Ascending aorta (tissue), 2 donors: ENCODE measurements at regions not wholly inside any gene's neighbourhood (a gene's known extent, or its start where the extent isn't known, plus 50 kb on each side); places are given as distances from the start of the nearest gene placed in this dataset.

Experiments used
- DNase-seq, 2 donors: peaks; one replicate each; pipeline ENCODE4 v3.0.0-alpha.2; 2019; ENCODE audit warnings: low spot score in 2 of 2
- H3K27ac ChIP-seq, 2 donors: fragments of 200-600 bp; sonication (generic); one replicate each; pipeline ENCODE4 v1.5.1; 2016 to 2017; ENCODE audit warnings: mild to moderate bottlenecking in 1 of 2
- H3K27me3 ChIP-seq: fragments of 200-600 bp; sonication (generic); one replicate; pipeline ENCODE4 v1.5.1; 2017
- H3K36me3 ChIP-seq, 2 donors: fragments of 200-600 bp; sonication (generic); one replicate each; pipeline ENCODE4 v1.5.1; 2016
- H3K4me1 ChIP-seq, 2 donors: fragments of 200-600 bp; sonication (generic); one replicate each; pipeline ENCODE4 v1.5.1; 2016 to 2017; ENCODE audit warnings: mild to moderate bottlenecking in 1 of 2
- H3K4me3 ChIP-seq, 2 donors: fragments of 200-600 bp; sonication (generic); one replicate each; pipeline ENCODE4 v1.5.1; 2016 to 2017; ENCODE audit warnings: mild to moderate bottlenecking in 1 of 2
- H3K9me3 ChIP-seq, 2 donors: fragments of 200-600 bp; sonication (generic); one replicate each; pipeline ENCODE4 v1.5.1; 2016
- CTCF ChIP-seq, 3 experiments: fragments of 200-600 bp in 2 of 3; fragments of 450-650 bp in 1 of 3; sonication (generic) in 2 of 3; IDR thresholded peaks; one replicate each; pipeline ENCODE4 v1.5.1; 2016 to 2019; ENCODE audit warnings: antibody characterized with exemption in 3 of 3, mild to moderate bottlenecking in 1 of 3, moderate library complexity in 1 of 3
- intact Hi-C: fragments of 100-400 bp; cut with DNase I; formaldehyde crosslinking; loops from one replicate; pipeline ENCODE4 v1.15.1; 2023

- Histone ChIP-seq H3K9me3 (peaks cover 17 to 19% of the 10 kb centered on the region in 2 donors), H3K36me3 (no peaks in the 10 kb centered on the region), H3K27ac (no peak overlapping the region), H3K4me3 (no peak overlapping the region), H3K27me3 (no peaks in the 10 kb centered on the region), H3K4me1 (no peaks in the 10 kb centered on the region)
- intact Hi-C loops, result no loop called here
- DNase-seq, result no peak
- TF ChIP-seq CTCF (IDR thresholded peaks at IDR 0.05), result no peak
Measured at GRCh38 chr2:184530239-184530638, 68.1 kb upstream of the ZNF804A start.

GRCh38 chr2:184530959-184531358, 67.4 kb upstream of the ZNF804A start:
- Histone ChIP-seq H3K9me3 (peaks cover 17 to 19% of the 10 kb centered on the region in 2 donors), H3K4me1 (no peaks in the 10 kb centered on the region), H3K36me3 (no peaks in the 10 kb centered on the region), H3K27me3 (no peaks in the 10 kb centered on the region), H3K27ac (no peak overlapping the region), H3K4me3 (no peak overlapping the region)
- no peak for TF ChIP-seq CTCF (IDR thresholded peaks at IDR 0.05)
- DNase-seq, result no peak
- intact Hi-C loops, result no loop called here

- Histone ChIP-seq H3K4me3 (no peak overlapping the region), H3K4me1 (no peaks in the 10 kb centered on the region), H3K27ac (no peak overlapping the region), H3K36me3 (no peaks in the 10 kb centered on the region), H3K27me3 (no peaks in the 10 kb centered on the region), H3K9me3 (peaks cover 13 to 16% of the 10 kb centered on the region in 2 donors)
- intact Hi-C loops, result no loop called here
- DNase-seq, result no peak
- TF ChIP-seq CTCF (IDR thresholded peaks at IDR 0.05), result no peak
Measured at GRCh38 chr2:184532551-184532950, 65.8 kb upstream of the ZNF804A start.

GRCh38 chr2:184534986-184535385, 63.3 kb upstream of the ZNF804A start:
- Histone ChIP-seq H3K4me3 (no peak overlapping the region), H3K27ac (no peak overlapping the region), H3K27me3 (no peaks in the 10 kb centered on the region), H3K4me1 (no peaks in the 10 kb centered on the region), H3K9me3 (no peaks in the 10 kb centered on the region), H3K36me3 (no peaks in the 10 kb centered on the region)
- no peak for TF ChIP-seq CTCF (IDR thresholded peaks at IDR 0.05)
- intact Hi-C loops, result no loop called here
- DNase-seq, result no peak

GRCh38 chr2:184540246-184540789, 58.0 kb upstream of the ZNF804A start:
- TF ChIP-seq CTCF (IDR thresholded peaks at IDR 0.05), result no peak
- Histone ChIP-seq H3K9me3 (no peaks in the 10 kb centered on the region), H3K36me3 (no peaks in the 10 kb centered on the region), H3K27ac (no peak overlapping the region), H3K4me3 (no peak overlapping the region), H3K27me3 (no peaks in the 10 kb centered on the region), H3K4me1 (no peaks in the 10 kb centered on the region)
- intact Hi-C loops, result no loop called here
- no peak for DNase-seq

DNA sequence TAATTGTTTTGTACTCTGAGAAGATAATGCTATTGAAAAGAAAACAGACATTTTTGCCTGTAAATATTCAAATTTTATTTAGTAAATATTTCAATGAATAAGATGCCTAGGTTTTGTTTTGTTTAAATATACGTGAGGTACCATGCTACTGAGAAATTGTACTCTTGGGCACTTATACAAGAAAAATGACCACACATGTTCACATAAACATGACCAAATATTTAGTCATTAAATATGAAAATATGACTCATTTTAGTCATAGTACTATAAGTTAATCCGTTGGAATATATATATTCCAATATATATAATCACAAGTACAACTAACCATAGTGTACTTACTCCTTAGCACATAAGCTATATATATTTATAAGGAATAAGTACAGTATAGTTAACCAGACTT, 56.7 kb upstream of the ZNF804A start:
- H3K36me3 ChIP-seq, result no peaks in the 10 kb centered on the region
- DNase-seq, result no peak
- intact Hi-C loops, result no loop called here
- no peaks in the 10 kb centered on the region for H3K4me1 ChIP-seq
- no peak overlapping the region for H3K4me3 ChIP-seq
- no peaks in the 10 kb centered on the region for H3K27me3 ChIP-seq
- TF ChIP-seq CTCF (IDR thresholded peaks at IDR 0.05), result no peak
- H3K27ac ChIP-seq, result no peak overlapping the region
- no peaks in the 10 kb centered on the region for H3K9me3 ChIP-seq
